ENCODE measurements at regions not wholly inside any gene's neighbourhood (a gene's known extent, or its start where the extent isn't known, plus 50 kb on each side); places are given as distances from the start of the nearest gene placed in this dataset.

GRCh38 chrX:98263135-98263534 lies 1379.4 kb downstream of the RPA4 start:
- no peaks in the 10 kb centered on the region for H3K27me3 Mint-ChIP-seq (ENCODE audit: low read depth in 2 of 2)
- intact Hi-C loops (cut with micrococcal nuclease), result no loop called here
- peaks cover 11 to 15% of the 10 kb centered on the region in 2 donors for H3K9me3 Mint-ChIP-seq
- Histone ChIP-seq H3K36me3 (ENCODE audit: control insufficient read depth, insufficient read depth, low read length) (no peaks in the 10 kb centered on the region), H3K4me1 (ENCODE audit: control insufficient read depth, insufficient read depth, low read length) (no peaks in the 10 kb centered on the region), H3K27ac (ENCODE audit: low read length) (no peak overlapping the region), H3K9me3 (ENCODE audit: control insufficient read depth, insufficient read depth, low read length) (no peaks in the 10 kb centered on the region), H3K27me3 (ENCODE audit: control insufficient read depth, insufficient read depth, low read length) (no peaks in the 10 kb centered on the region), H3K4me3 (ENCODE audit: low read length) (no peak overlapping the region)
- DNase-seq (no peak), ATAC-seq (no peak)
- no peaks in the 10 kb centered on the region for H3K4me1 Mint-ChIP-seq
- H3K27ac Mint-ChIP-seq, result no peak overlapping the region
- TF ChIP-seq CTCF (IDR thresholded peaks at IDR 0.05), result no peak
- peaks cover 5% of the 10 kb centered on the region for H3K36me3 Mint-ChIP-seq
- no peak overlapping the region for H3K4me3 Mint-ChIP-seq

GRCh38 chrX:98289726-98290125 lies 1406.0 kb downstream of the RPA4 start:
- ATAC-seq, result no peak
- peaks cover 6 to 12% of the 10 kb centered on the region in 2 donors for H3K9me3 Mint-ChIP-seq
- no peaks in the 10 kb centered on the region for H3K27me3 Mint-ChIP-seq (ENCODE audit: low read depth in 2 of 2)
- intact Hi-C loops (cut with micrococcal nuclease), result no loop called here
- H3K4me3 Mint-ChIP-seq, result no peak overlapping the region
- Histone ChIP-seq H3K27me3 (ENCODE audit: control insufficient read depth, insufficient read depth, low read length) (no peaks in the 10 kb centered on the region), H3K9me3 (ENCODE audit: control insufficient read depth, insufficient read depth, low read length) (no peaks in the 10 kb centered on the region), H3K27ac (ENCODE audit: low read length) (no peak overlapping the region), H3K4me3 (ENCODE audit: low read length) (no peak overlapping the region), H3K4me1 (ENCODE audit: control insufficient read depth, insufficient read depth, low read length) (no peaks in the 10 kb centered on the region), H3K36me3 (ENCODE audit: control insufficient read depth, insufficient read depth, low read length) (no peaks in the 10 kb centered on the region)
- no peak for TF ChIP-seq CTCF (IDR thresholded peaks at IDR 0.05)
- H3K27ac Mint-ChIP-seq, result no peak overlapping the region
- DNase-seq, result no peak
- no peaks in the 10 kb centered on the region for H3K4me1 Mint-ChIP-seq
- H3K36me3 Mint-ChIP-seq, result no peaks in the 10 kb centered on the region

GRCh38 chrX:98294310-98294709 lies 1410.6 kb downstream of the RPA4 start:
- H3K4me3 ChIP-seq (ENCODE audit: low read length), result no peak overlapping the region
- intact Hi-C loops (cut with micrococcal nuclease), result no loop called here
- no peaks in the 10 kb centered on the region for H3K36me3 Mint-ChIP-seq
- DNase-seq (no peak), ATAC-seq (no peak)
- H3K9me3 Mint-ChIP-seq, result peaks cover 2 to 6% of the 10 kb centered on the region in 2 donors
- no peaks in the 10 kb centered on the region for H3K27me3 Mint-ChIP-seq (ENCODE audit: low read depth in 2 of 2)
- H3K27ac ChIP-seq (ENCODE audit: low read length), result no peak overlapping the region
- H3K4me1 ChIP-seq (ENCODE audit: control insufficient read depth, insufficient read depth, low read length), result no peaks in the 10 kb centered on the region
- no peak overlapping the region for H3K27ac Mint-ChIP-seq
- H3K27me3 ChIP-seq (ENCODE audit: control insufficient read depth, insufficient read depth, low read length), result no peaks in the 10 kb centered on the region
- no peaks in the 10 kb centered on the region for H3K9me3 ChIP-seq (ENCODE audit: control insufficient read depth, insufficient read depth, low read length)
- no peaks in the 10 kb centered on the region for H3K36me3 ChIP-seq (ENCODE audit: control insufficient read depth, insufficient read depth, low read length)
- no peak for TF ChIP-seq CTCF (IDR thresholded peaks at IDR 0.05)
- H3K4me1 Mint-ChIP-seq, result no peaks in the 10 kb centered on the region
- H3K4me3 Mint-ChIP-seq, result no peak overlapping the region

- Mint-ChIP-seq H3K4me1 (no peaks in the 10 kb centered on the region), H3K27me3 (ENCODE audit: low read depth in 2 of 2) (no peaks in the 10 kb centered on the region), H3K9me3 (peaks cover 2 to 3% of the 10 kb centered on the region in 2 donors), H3K36me3 (no peaks in the 10 kb centered on the region), H3K4me3 (no peak overlapping the region), H3K27ac (no peak overlapping the region)
- ATAC-seq, result no peak
- intact Hi-C loops (cut with micrococcal nuclease), result no loop called here
- Histone ChIP-seq H3K27ac (ENCODE audit: low read length) (no peak overlapping the region), H3K4me1 (ENCODE audit: control insufficient read depth, insufficient read depth, low read length) (no peaks in the 10 kb centered on the region), H3K36me3 (ENCODE audit: control insufficient read depth, insufficient read depth, low read length) (no peaks in the 10 kb centered on the region), H3K9me3 (ENCODE audit: control insufficient read depth, insufficient read depth, low read length) (no peaks in the 10 kb centered on the region), H3K4me3 (ENCODE audit: low read length) (no peak overlapping the region), H3K27me3 (ENCODE audit: control insufficient read depth, insufficient read depth, low read length) (no peaks in the 10 kb centered on the region)
- 86% methylated on average over 1 of the region's 2 CpGs for WGBS (ENCODE audit: insufficient coverage)
- DNase-seq, result no peak
- TF ChIP-seq CTCF (IDR thresholded peaks at IDR 0.05), result no peak
Observed at GRCh38 chrX:98296129-98296528, 1412.4 kb downstream of the RPA4 start.

All from natural killer cell (primary cell).